ENCODE measurements at regions not wholly inside any gene's neighbourhood (a gene's known extent, or its start where the extent isn't known, plus 50 kb on each side); places are given as distances from the start of the nearest gene placed in this dataset.

DNA sequence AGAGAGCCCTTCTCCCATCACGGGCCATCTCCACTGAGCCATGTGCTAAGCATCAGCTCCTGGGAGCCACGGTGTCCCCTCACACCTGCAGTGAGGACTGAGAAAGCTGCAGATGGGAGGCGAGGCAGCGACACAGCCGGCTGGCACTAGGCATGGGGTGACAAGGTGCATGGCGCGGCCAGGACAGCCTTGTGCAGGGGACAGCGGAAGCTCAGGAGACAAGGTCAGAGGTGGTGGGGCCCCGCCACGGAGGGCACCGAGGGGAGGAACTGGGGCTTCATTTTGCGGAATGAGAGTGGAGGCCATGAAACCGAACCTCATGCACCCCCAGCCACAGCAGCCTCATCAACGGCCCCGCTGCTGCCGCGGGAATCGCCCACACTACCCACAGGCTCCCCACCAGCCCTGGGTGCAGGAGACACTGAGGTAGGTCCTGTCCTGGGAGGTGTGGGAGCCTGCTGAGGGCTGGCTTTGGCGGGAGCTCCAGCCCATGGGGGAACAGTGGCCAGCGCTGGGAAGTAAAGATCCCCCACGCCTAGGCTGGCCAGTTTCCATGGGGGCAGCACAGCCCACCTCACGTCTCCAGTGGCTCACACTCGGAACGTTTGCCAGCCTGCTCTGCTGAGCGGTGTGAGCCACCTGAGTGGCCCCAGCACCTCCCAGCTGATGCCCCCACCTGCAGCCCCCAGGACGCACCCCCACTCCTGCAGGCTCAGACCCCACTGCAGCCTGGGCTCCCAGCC, 71.2 kb upstream of the INSIG1 start:
- TF ChIP-seq, protein P1, sequence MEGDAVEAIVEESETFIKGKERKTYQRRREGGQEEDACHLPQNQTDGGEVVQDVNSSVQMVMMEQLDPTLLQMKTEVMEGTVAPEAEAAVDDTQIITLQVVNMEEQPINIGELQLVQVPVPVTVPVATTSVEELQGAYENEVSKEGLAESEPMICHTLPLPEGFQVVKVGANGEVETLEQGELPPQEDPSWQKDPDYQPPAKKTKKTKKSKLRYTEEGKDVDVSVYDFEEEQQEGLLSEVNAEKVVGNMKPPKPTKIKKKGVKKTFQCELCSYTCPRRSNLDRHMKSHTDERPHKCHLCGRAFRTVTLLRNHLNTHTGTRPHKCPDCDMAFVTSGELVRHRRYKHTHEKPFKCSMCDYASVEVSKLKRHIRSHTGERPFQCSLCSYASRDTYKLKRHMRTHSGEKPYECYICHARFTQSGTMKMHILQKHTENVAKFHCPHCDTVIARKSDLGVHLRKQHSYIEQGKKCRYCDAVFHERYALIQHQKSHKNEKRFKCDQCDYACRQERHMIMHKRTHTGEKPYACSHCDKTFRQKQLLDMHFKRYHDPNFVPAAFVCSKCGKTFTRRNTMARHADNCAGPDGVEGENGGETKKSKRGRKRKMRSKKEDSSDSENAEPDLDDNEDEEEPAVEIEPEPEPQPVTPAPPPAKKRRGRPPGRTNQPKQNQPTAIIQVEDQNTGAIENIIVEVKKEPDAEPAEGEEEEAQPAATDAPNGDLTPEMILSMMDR (IDR thresholded peaks at IDR 0.05; ENCODE audit: low read depth, low read length): no peak
- no peak for TF ChIP-seq EZH2phosphoT487 (IDR thresholded peaks at IDR 0.05; ENCODE audit: low read depth)

Measured in OCI-LY3 (cell line).